Spinal cord (tissue), 9 donors: ENCODE measurements at regions not wholly inside any gene's neighbourhood (a gene's known extent, or its start where the extent isn't known, plus 50 kb on each side); places are given as distances from the start of the nearest gene placed in this dataset.
"Not testable (repeated sequence)": the region's sequence is repeated elsewhere in the genome, so short reads cannot be mapped to it uniquely, and the experiment has no call there.

Source experiments
- DNase-seq, 6 donors: peaks; one replicate each; pipeline versions ENCODE4 v3.0.0 to v3.0.0-alpha.2; 2013 to 2015; ENCODE audit warnings: low spot score in 6 of 6, low read depth in 4 of 6
- H3K27ac ChIP-seq: one replicate; pipeline ENCODE4 v1.5.1; 2013; ENCODE audit warnings: low read depth, low read length, control low read depth
- H3K27me3 ChIP-seq: one replicate; pipeline ENCODE4 v1.6.1; 2013; ENCODE audit warnings: low read length; ENCODE audit not compliant: control insufficient read depth, insufficient read depth
- H3K36me3 ChIP-seq: one replicate; pipeline ENCODE4 v1.6.1; 2013; ENCODE audit warnings: low read length; ENCODE audit not compliant: control insufficient read depth, insufficient read depth
- H3K4me1 ChIP-seq: one replicate; pipeline ENCODE4 v1.6.1; 2013; ENCODE audit warnings: low read length; ENCODE audit not compliant: control insufficient read depth, insufficient read depth
- H3K4me3 ChIP-seq: one replicate; pipeline ENCODE4 v1.5.1; 2013; ENCODE audit warnings: low read depth, low read length, control low read depth
- H3K9me3 ChIP-seq: one replicate; pipeline ENCODE4 v1.6.1; 2013; ENCODE audit warnings: low read length; ENCODE audit not compliant: control insufficient read depth, insufficient read depth
- WGBS: methylation state at CpG from one replicate; pipeline ENCODE4 v1.1.5; 2013; ENCODE audit warnings: missing lambda C conversion rate; ENCODE audit not compliant: insufficient coverage; 5-methylcytosine and 5-hydroxymethylcytosine counted together
- donor health status: healthy.

DNA sequence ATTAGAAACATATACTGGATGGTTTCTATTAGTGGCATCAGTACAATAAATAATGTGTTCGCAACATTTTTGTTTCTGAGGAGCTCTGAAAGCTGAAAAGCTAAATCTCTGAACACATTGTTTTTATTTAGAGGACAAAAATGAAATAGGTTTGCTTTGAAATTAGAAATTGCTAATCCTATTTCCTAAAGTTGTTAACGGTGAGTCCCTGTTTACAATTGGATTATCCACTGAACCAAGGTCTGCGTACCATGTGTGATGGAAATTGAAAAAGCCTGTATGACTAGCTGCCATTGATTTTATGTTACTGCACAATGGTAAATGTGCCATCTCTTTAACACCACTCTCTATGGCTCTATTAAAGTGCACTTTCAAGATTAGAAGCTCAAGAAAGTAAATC is 297.7 kb upstream of the NUDT12 start:
- DNase-seq, result no peak
- Histone ChIP-seq H3K9me3 (no peaks in the 10 kb centered on the region), H3K36me3 (no peaks in the 10 kb centered on the region), H3K27me3 (no peaks in the 10 kb centered on the region), H3K4me3 (no peak overlapping the region), H3K4me1 (no peaks in the 10 kb centered on the region), H3K27ac (no peak overlapping the region)
- no CpG with 5 or more reads among the region's 3 CpGs for WGBS

DNA sequence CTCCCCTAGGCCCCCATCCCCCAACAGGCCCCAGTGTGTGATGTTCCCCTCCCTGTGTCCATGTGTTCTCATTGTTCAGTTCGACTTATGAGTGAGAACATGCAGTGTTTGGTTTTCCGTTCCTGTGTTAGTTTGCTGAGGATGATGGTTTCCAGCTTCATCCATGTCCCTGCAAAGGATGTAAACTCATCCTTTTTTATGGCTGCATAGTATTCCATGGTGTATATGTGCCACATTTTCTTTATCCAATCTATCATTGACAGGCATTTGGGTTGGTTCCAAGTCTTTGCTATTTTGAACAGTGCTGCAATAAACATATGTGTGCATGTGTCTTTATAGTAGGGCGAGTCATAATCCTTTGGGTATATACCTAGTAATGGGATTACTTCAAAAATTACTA is 295.8 kb upstream of the NUDT12 start:
- H3K27me3 ChIP-seq, H3K9me3 ChIP-seq, H3K4me1 ChIP-seq, H3K27ac ChIP-seq, DNase-seq, H3K4me3 ChIP-seq, H3K36me3 ChIP-seq: not testable (repeated sequence)
- WGBS, result no CpG with 5 or more reads among the region's 3 CpGs

DNA sequence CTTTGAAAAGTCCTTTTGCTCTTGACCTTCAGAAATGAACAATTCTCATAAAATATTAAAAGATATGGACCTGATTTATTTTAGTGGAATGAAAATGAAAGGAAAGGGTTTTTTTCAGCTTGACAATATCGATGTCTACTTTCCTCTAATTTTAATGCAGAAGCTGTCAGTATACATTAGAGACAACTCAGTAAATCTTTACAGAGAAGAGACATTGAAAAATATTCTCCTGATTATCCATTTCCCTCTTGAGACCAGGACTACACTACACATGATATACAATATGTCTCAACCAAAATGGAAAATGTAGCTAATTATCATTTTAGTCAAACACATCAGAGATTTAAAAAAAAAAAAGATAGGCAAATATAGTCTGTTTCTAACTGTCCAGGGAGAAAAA is 288.5 kb upstream of the NUDT12 start:
- H3K4me1 ChIP-seq, result no peaks in the 10 kb centered on the region
- H3K36me3 ChIP-seq, result no peaks in the 10 kb centered on the region
- no CpG with 5 or more reads among the region's 1 CpG for WGBS

DNA sequence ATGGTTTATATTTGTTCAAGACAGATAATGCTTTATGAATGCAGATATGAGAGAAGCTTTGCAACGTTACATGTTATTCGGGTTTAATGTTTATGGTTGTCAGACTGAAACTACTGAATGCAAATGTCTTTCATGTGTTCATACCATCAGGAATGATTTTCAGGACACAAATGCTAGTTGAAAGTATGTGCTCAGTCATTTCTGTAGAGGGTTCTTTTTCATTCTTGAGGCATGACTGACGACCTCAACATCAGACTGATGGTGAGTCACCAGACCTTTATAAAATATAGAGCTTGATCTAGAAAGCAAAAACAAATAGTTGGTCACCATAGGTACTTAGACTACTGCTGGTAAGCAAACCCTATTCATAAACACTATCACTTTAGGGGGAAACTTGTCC is 287.3 kb upstream of the NUDT12 start:
- 83% methylated on average over 3 of the region's 3 CpGs for WGBS
- Histone ChIP-seq H3K27me3 (no peaks in the 10 kb centered on the region), H3K4me1 (no peaks in the 10 kb centered on the region), H3K36me3 (no peaks in the 10 kb centered on the region), H3K4me3 (no peak overlapping the region), H3K27ac (no peak overlapping the region), H3K9me3 (no peaks in the 10 kb centered on the region)
- DNase-seq, result no peak

More for the DNA sequence above, 288.5 kb upstream of the NUDT12 start:
- no peak overlapping the region for H3K4me3 ChIP-seq
- no peaks in the 10 kb centered on the region for H3K9me3 ChIP-seq
- no peak for DNase-seq
- no peaks in the 10 kb centered on the region for H3K27me3 ChIP-seq
- no peak overlapping the region for H3K27ac ChIP-seq

DNA sequence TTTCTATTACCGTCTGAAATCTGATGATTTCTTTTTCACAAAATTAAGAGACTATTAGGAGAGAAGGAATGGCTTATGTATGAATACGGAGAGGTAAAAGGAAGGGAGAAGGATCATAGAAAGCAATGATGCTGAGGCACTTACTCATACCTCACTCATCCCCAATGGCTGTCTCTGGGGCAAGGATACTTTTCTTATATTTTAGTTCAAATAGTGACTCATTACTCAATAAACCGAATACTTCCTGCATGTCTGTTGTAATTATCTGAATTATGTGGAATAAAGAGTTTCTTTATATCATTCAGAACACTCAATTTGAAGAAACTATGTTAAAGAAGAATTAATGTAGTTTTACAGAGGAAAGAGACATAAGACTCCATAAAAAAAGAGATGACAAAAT is 284.5 kb upstream of the NUDT12 start:
- Histone ChIP-seq H3K27ac (no peak overlapping the region), H3K36me3 (no peaks in the 10 kb centered on the region), H3K9me3 (no peaks in the 10 kb centered on the region), H3K4me1 (no peaks in the 10 kb centered on the region), H3K4me3 (no peak overlapping the region), H3K27me3 (no peaks in the 10 kb centered on the region)
- no peak for DNase-seq
- WGBS, result no CpG with 5 or more reads among the region's 3 CpGs

DNA sequence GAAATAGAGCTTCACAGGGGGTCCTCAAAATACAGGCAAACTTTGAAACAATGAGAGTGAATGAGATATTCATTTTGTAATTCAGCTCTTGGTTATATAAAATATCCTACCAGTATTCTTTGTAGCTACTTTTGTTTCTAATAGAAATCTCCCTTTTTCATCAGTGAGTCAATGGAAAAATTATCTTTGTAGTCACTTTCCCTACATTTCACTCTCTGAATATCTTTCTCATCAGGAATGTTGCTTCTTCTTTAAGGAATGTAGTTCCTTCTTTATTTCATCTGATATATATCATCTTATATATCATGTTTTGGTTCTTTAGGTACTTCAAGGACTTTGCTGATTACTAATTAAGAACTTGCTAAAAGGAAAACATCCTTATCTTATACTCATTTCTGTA is 280.3 kb upstream of the NUDT12 start:
- H3K9me3 ChIP-seq, result no peaks in the 10 kb centered on the region
- DNase-seq, result no peak
- H3K4me3 ChIP-seq, result no peak overlapping the region
- no peaks in the 10 kb centered on the region for H3K27me3 ChIP-seq
- H3K27ac ChIP-seq, result no peak overlapping the region
- H3K4me1 ChIP-seq, result no peaks in the 10 kb centered on the region
- H3K36me3 ChIP-seq, result no peaks in the 10 kb centered on the region

DNA sequence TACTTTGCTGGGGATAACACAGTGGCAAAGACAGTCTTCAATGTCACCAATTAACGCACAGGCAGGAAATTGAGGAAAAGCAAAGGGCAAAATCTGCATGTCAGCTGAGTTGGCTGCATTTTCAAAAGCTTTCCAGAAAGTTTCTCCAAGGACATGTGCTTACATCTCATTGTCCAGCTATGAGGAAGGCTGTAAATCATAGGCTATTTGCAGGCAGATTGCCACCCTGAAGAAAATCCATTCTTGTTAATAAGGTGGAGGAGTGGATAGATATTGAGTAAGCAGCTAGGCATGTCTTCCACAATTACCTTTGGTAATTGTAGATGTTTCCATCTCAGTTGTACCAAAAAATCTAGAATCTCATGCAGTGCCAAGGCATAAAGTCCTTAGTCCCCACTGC is 278.0 kb upstream of the NUDT12 start:
- H3K9me3 ChIP-seq, result no peaks in the 10 kb centered on the region
- H3K4me1 ChIP-seq, result no peaks in the 10 kb centered on the region
- 100% methylated on average over 1 of the region's 1 CpG for WGBS
- no peak for DNase-seq
- no peaks in the 10 kb centered on the region for H3K36me3 ChIP-seq
- H3K27ac ChIP-seq, result no peak overlapping the region
- no peaks in the 10 kb centered on the region for H3K27me3 ChIP-seq
- no peak overlapping the region for H3K4me3 ChIP-seq

DNA sequence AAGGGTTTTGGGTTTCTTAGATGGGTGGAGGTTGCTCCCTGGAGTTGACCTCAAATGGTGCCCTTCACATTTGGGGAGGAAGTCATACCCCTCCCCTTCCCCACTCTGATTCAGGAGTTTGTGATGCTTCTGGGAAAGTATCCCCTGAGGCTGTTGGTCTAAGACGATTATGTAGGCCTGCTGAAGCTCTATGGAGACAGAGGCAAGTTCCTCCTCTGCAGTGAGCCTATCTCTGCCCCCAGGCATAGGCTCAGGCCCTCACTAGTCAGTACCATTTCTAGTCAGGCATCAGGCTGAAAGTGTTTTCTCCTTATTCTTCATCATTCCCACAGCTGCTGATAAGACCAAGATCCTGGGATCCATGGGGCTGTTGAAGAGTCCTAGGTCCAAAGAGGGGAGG is 271.6 kb upstream of the NUDT12 start:
- DNase-seq, result no peak

DNA sequence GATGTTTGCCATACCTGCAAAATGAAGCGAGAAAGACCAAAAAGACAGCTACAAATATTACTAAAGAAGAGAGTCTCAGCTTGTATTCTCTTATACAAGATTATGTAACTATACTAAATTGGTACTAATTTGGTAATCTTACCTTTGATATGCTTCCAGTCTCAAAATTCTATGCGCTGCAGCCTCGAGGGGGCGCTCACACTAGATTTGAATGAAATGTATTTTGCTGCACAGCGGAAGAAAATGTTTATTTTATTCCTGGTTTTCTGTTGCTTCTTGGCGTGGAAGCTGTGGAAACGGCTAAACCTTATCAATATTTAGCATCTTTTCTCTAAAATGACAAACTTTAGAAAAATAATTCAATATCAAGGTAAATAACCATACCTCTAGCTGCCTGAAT is 267.0 kb upstream of the NUDT12 start:
- no peak for DNase-seq

More for the DNA sequence above, 271.6 kb upstream of the NUDT12 start:
- Histone ChIP-seq H3K27ac (no peak overlapping the region), H3K9me3 (no peaks in the 10 kb centered on the region), H3K4me3 (no peak overlapping the region), H3K36me3 (no peaks in the 10 kb centered on the region), H3K27me3 (no peaks in the 10 kb centered on the region), H3K4me1 (no peaks in the 10 kb centered on the region)
- WGBS, result no CpG with 5 or more reads among the region's 1 CpG

DNA sequence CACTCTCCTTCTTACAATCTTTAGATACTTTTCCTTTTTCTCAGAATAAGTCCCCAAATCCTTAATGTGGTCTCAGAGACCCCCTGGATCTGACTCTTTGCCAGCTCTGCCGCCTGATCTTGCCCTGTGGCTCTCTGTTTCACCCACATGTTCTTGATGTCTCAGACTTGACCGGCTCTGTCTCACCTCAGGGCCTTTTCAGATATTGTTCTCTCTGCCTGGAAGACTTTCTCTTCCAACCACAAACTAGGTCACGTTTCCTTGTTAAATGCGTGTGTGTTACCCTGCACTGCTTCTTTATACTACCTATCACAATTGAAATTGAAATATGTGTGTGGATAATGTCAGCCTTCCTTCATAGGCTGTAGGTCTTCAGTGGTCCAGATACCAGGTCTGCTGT is 265.4 kb upstream of the NUDT12 start:
- 92% methylated on average over 2 of the region's 4 CpGs for WGBS
- H3K4me3 ChIP-seq, result no peak overlapping the region
- no peaks in the 10 kb centered on the region for H3K4me1 ChIP-seq
- no peak overlapping the region for H3K27ac ChIP-seq
- DNase-seq, result no peak
- H3K27me3 ChIP-seq, result no peaks in the 10 kb centered on the region
- no peaks in the 10 kb centered on the region for H3K36me3 ChIP-seq
- no peaks in the 10 kb centered on the region for H3K9me3 ChIP-seq

More for the DNA sequence above, 267.0 kb upstream of the NUDT12 start:
- Histone ChIP-seq H3K27ac (no peak overlapping the region), H3K4me3 (no peak overlapping the region), H3K27me3 (no peaks in the 10 kb centered on the region), H3K4me1 (no peaks in the 10 kb centered on the region), H3K9me3 (no peaks in the 10 kb centered on the region), H3K36me3 (no peaks in the 10 kb centered on the region)
- no CpG with 5 or more reads among the region's 7 CpGs for WGBS
